Mucosa of rectum (tissue), 2 donors: ENCODE measurements at regions not wholly inside any gene's neighbourhood (a gene's known extent, or its start where the extent isn't known, plus 50 kb on each side); places are given as distances from the start of the nearest gene placed in this dataset.
A peak's percentile ranks its signal among the peaks of the same experiment; 100 is the strongest.

Experiments used
- H3K27ac ChIP-seq, 2 donors: one replicate each; pipeline ENCODE4 v1.7.0; 2013; ENCODE audit warnings: inconsistent platforms in 2 of 2, low read depth in 2 of 2, low read length in 2 of 2
- H3K27me3 ChIP-seq, 2 donors: one replicate each; pipeline ENCODE4 v1.7.0; 2013; ENCODE audit warnings: low read length in 2 of 2; ENCODE audit not compliant: control insufficient read depth in 2 of 2, insufficient read depth in 2 of 2
- H3K36me3 ChIP-seq, 2 donors: one replicate each; pipeline ENCODE4 v1.7.0; 2013; ENCODE audit warnings: low read length in 2 of 2; ENCODE audit not compliant: control insufficient read depth in 2 of 2, insufficient read depth in 2 of 2
- H3K4me1 ChIP-seq, 2 donors: one replicate each; pipeline ENCODE4 v1.7.0; 2013; ENCODE audit warnings: low read length in 2 of 2, mild to moderate bottlenecking in 1 of 2; ENCODE audit not compliant: control insufficient read depth in 2 of 2, insufficient read depth in 2 of 2
- H3K4me3 ChIP-seq, 2 donors: one replicate each; pipeline ENCODE4 v1.7.0; 2013; ENCODE audit warnings: low read length in 2 of 2
- H3K9ac ChIP-seq, 2 donors: one replicate each; pipeline ENCODE4 v1.7.0; 2013; ENCODE audit warnings: low read length in 2 of 2, low read depth in 1 of 2, mild to moderate bottlenecking in 1 of 2
- H3K9me3 ChIP-seq, 2 donors: one replicate each; pipeline ENCODE4 v1.7.0; 2013; ENCODE audit warnings: low read length in 2 of 2; ENCODE audit not compliant: control insufficient read depth in 2 of 2
- donor health status: healthy.
- donor health status: Normal muscosa, but diverticular disease.

- no peaks in the 10 kb centered on the region for H3K9me3 ChIP-seq
- H3K4me3 ChIP-seq = no peak overlapping the region
- H3K27ac ChIP-seq = peak overlapping the region; percentile 66 to 67
- no peaks in the 10 kb centered on the region for H3K36me3 ChIP-seq
- no peaks in the 10 kb centered on the region for H3K27me3 ChIP-seq
- peaks cover 20 to 21% of the 10 kb centered on the region in 2 donors for H3K4me1 ChIP-seq
- H3K9ac ChIP-seq = peak overlapping the region in 1 of 2 donors; percentile 54
Observed at GRCh38 chr15:31487811-31488436, 161.3 kb downstream of the KLF13 start.

- peaks cover 20 to 21% of the 10 kb centered on the region in 2 donors for H3K4me1 ChIP-seq
Observed at GRCh38 chr15:31488437-31489204, 162.0 kb downstream of the KLF13 start.

GRCh38 chr15:31489281-31489680 is 162.6 kb downstream of the KLF13 start:
- Histone ChIP-seq H3K36me3 (no peaks in the 10 kb centered on the region), H3K4me1 (peaks cover 20 to 21% of the 10 kb centered on the region in 2 donors), H3K9ac (peak overlapping the region in 1 of 2 donors; percentile 54), H3K27me3 (no peaks in the 10 kb centered on the region), H3K9me3 (no peaks in the 10 kb centered on the region), H3K4me3 (no peak overlapping the region), H3K27ac (peak overlapping the region; percentile 66 to 67)

More at GRCh38 chr15:31488437-31489204, 162.0 kb downstream of the KLF13 start:
- H3K4me3 ChIP-seq = no peak overlapping the region
- peak overlapping the region in 1 of 2 donors; percentile 54 for H3K9ac ChIP-seq
- no peaks in the 10 kb centered on the region for H3K27me3 ChIP-seq
- peak overlapping the region; percentile 66 to 67 for H3K27ac ChIP-seq
- no peaks in the 10 kb centered on the region for H3K9me3 ChIP-seq
- no peaks in the 10 kb centered on the region for H3K36me3 ChIP-seq

GRCh38 chr15:31489801-31490646 is 163.4 kb downstream of the KLF13 start:
- Histone ChIP-seq H3K4me3 (no peak overlapping the region), H3K27ac (peak overlapping the region; percentile 66 to 67), H3K4me1 (peaks cover 20 to 21% of the 10 kb centered on the region in 2 donors), H3K27me3 (no peaks in the 10 kb centered on the region), H3K36me3 (no peaks in the 10 kb centered on the region), H3K9ac (peak overlapping the region; percentile 1 to 15), H3K9me3 (no peaks in the 10 kb centered on the region)

GRCh38 chr15:31494786-31495185 is 168.2 kb downstream of the KLF13 start:
- Histone ChIP-seq H3K27ac (no peak overlapping the region), H3K9me3 (no peaks in the 10 kb centered on the region), H3K4me1 (peaks cover 9 to 15% of the 10 kb centered on the region in 2 donors), H3K36me3 (no peaks in the 10 kb centered on the region), H3K27me3 (no peaks in the 10 kb centered on the region), H3K4me3 (no peak overlapping the region), H3K9ac (no peak overlapping the region)

- Histone ChIP-seq H3K9ac (no peak overlapping the region), H3K27ac (no peak overlapping the region), H3K4me3 (no peak overlapping the region), H3K36me3 (no peaks in the 10 kb centered on the region), H3K27me3 (no peaks in the 10 kb centered on the region), H3K4me1 (peaks cover 5 to 13% of the 10 kb centered on the region in 2 donors), H3K9me3 (no peaks in the 10 kb centered on the region)
Observed at GRCh38 chr15:31495281-31495680, 168.6 kb downstream of the KLF13 start.

GRCh38 chr15:31497838-31498237 is 171.2 kb downstream of the KLF13 start:
- H3K4me1 ChIP-seq = peaks cover 5 to 13% of the 10 kb centered on the region in 2 donors
- peak overlapping the region in 1 of 2 donors; percentile 14 for H3K27ac ChIP-seq
- H3K9ac ChIP-seq = no peak overlapping the region
- H3K36me3 ChIP-seq = no peaks in the 10 kb centered on the region
- no peaks in the 10 kb centered on the region for H3K27me3 ChIP-seq
- no peaks in the 10 kb centered on the region for H3K9me3 ChIP-seq
- H3K4me3 ChIP-seq = no peak overlapping the region

GRCh38 chr15:31498329-31498728 is 171.7 kb downstream of the KLF13 start:
- Histone ChIP-seq H3K4me1 (peaks cover 5 to 13% of the 10 kb centered on the region in 2 donors), H3K4me3 (no peak overlapping the region), H3K36me3 (no peaks in the 10 kb centered on the region), H3K9ac (no peak overlapping the region), H3K27ac (no peak overlapping the region), H3K9me3 (no peaks in the 10 kb centered on the region), H3K27me3 (no peaks in the 10 kb centered on the region)

- no peaks in the 10 kb centered on the region for H3K36me3 ChIP-seq
- H3K4me3 ChIP-seq = no peak overlapping the region
- no peaks in the 10 kb centered on the region for H3K27me3 ChIP-seq
- no peak overlapping the region for H3K27ac ChIP-seq
- H3K4me1 ChIP-seq = peaks cover 5 to 13% of the 10 kb centered on the region in 2 donors
- no peaks in the 10 kb centered on the region for H3K9me3 ChIP-seq
- no peak overlapping the region for H3K9ac ChIP-seq
Observed at GRCh38 chr15:31498756-31499155, 172.1 kb downstream of the KLF13 start.
